H9 (cell line): ENCODE measurements at regions not wholly inside any gene's neighbourhood (a gene's known extent, or its start where the extent isn't known, plus 50 kb on each side); places are given as distances from the start of the nearest gene placed in this dataset.

Experiments used
- DNase-seq: peaks from one replicate; pipeline ENCODE4 v3.0.0-alpha.2; 2017
- H2AFZ ChIP-seq: one replicate; pipeline ENCODE4 v1.6.1; 2013; ENCODE audit warnings: mild to moderate bottlenecking, low read length, control low read depth, moderate library complexity
- H2AK5ac ChIP-seq: 2 replicates; pipeline ENCODE4 v1.6.1; 2013; ENCODE audit warnings: low read length, control low read depth, mixed read lengths; ENCODE audit not compliant: insufficient read length
- H2BK120ac ChIP-seq: one replicate; pipeline ENCODE4 v1.6.1; 2013; ENCODE audit warnings: low read depth, mild to moderate bottlenecking, low read length, control low read depth, inconsistent platforms; ENCODE audit not compliant: poor library complexity, severe bottlenecking
- H2BK12ac ChIP-seq: 2 replicates; pipeline ENCODE4 v1.6.1; 2013; ENCODE audit warnings: low read length, control low read depth, mixed read lengths, low read depth; ENCODE audit not compliant: insufficient read length
- H2BK15ac ChIP-seq: 2 replicates; pipeline ENCODE4 v1.6.1; 2013; ENCODE audit warnings: low read depth, low read length, control low read depth
- H2BK20ac ChIP-seq: one replicate; pipeline ENCODE4 v1.6.1; 2013; ENCODE audit warnings: low read depth, mild to moderate bottlenecking, low read length, control low read depth, inconsistent platforms; ENCODE audit not compliant: poor library complexity, severe bottlenecking
- H2BK5ac ChIP-seq: 2 replicates; pipeline ENCODE4 v1.6.1; 2013; ENCODE audit warnings: low read length, control low read depth, mixed read lengths; ENCODE audit not compliant: insufficient read length
- H3K14ac ChIP-seq: 2 replicates; pipeline ENCODE4 v1.6.1; 2013; ENCODE audit warnings: low read length, control low read depth; ENCODE audit not compliant: insufficient read depth
- H3K18ac ChIP-seq: 2 replicates; pipeline ENCODE4 v1.6.1; 2013; ENCODE audit warnings: low read depth, mild to moderate bottlenecking, mixed read lengths, low read length, control low read depth; ENCODE audit not compliant: insufficient read length
- H3K23ac ChIP-seq: 2 replicates; pipeline ENCODE4 v1.6.1; 2013; ENCODE audit warnings: low read length, control low read depth, mixed read lengths, low read depth; ENCODE audit not compliant: insufficient read length
- H3K23me2 ChIP-seq: 2 replicates; pipeline ENCODE4 v1.6.1; 2013; ENCODE audit warnings: low read depth, mild to moderate bottlenecking, mixed read lengths, low read length, control low read depth; ENCODE audit not compliant: insufficient read length, poor library complexity, severe bottlenecking
- H3K27ac ChIP-seq: 2 replicates; pipeline ENCODE4 v1.5.1; 2013; ENCODE audit warnings: low read length, control low read depth, mixed read lengths, low read depth; ENCODE audit not compliant: insufficient read length
- H3K27me3 ChIP-seq: 2 replicates; pipeline ENCODE4 v1.6.1; 2013; ENCODE audit warnings: low read length, control low read depth, inconsistent platforms; ENCODE audit not compliant: insufficient read depth
- H3K4ac ChIP-seq: 2 replicates; pipeline ENCODE4 v1.6.1; 2013; ENCODE audit warnings: low read depth, mild to moderate bottlenecking, control low read depth, inconsistent platforms, low read length, moderate library complexity
- H3K4me1 ChIP-seq: 2 replicates; pipeline ENCODE4 v1.6.1; 2013; ENCODE audit warnings: low read length, control low read depth, inconsistent platforms; ENCODE audit not compliant: insufficient read depth
- H3K4me2 ChIP-seq: 2 replicates; pipeline ENCODE4 v1.6.1; 2013; ENCODE audit warnings: low read length, control low read depth, mixed read lengths; ENCODE audit not compliant: insufficient read length, insufficient read depth
- H3K56ac ChIP-seq: 2 replicates; pipeline ENCODE4 v1.6.1; 2013; ENCODE audit warnings: low read depth, mild to moderate bottlenecking, mixed read lengths, low read length, control low read depth; ENCODE audit not compliant: insufficient read length
- H3K79me1 ChIP-seq: 2 replicates; pipeline ENCODE4 v1.6.1; 2013; ENCODE audit warnings: low read depth, mild to moderate bottlenecking, moderate library complexity, low read length, control low read depth, inconsistent platforms; ENCODE audit not compliant: insufficient read depth, poor library complexity, severe bottlenecking
- H3K79me2 ChIP-seq: 2 replicates; pipeline ENCODE4 v1.6.1; 2013; ENCODE audit warnings: low read length, control low read depth, inconsistent platforms; ENCODE audit not compliant: insufficient read depth
- H3K9ac ChIP-seq: 2 replicates; pipeline ENCODE4 v1.6.1; 2013; ENCODE audit warnings: low read length, control low read depth, mixed read lengths; ENCODE audit not compliant: insufficient read length; ENCODE audit errors: extremely low read depth
- H3K9me3 ChIP-seq: one replicate; pipeline ENCODE4 v1.6.1; 2013; ENCODE audit warnings: low read depth, low read length, inconsistent platforms; ENCODE audit not compliant: control insufficient read depth
- H3T11ph ChIP-seq: one replicate; pipeline ENCODE4 v1.6.1; 2013; ENCODE audit warnings: mild to moderate bottlenecking, low read length, control low read depth, inconsistent platforms
- H4K20me1 ChIP-seq: one replicate; pipeline ENCODE4 v1.6.1; 2013; ENCODE audit not compliant: control insufficient read depth, insufficient read length, insufficient read depth
- H4K5ac ChIP-seq: 2 replicates; pipeline ENCODE4 v1.6.1; 2013; ENCODE audit warnings: low read depth, mild to moderate bottlenecking, mixed read lengths, low read length, control low read depth; ENCODE audit not compliant: insufficient read length
- H4K8ac ChIP-seq: replicated peaks from 2 replicates; pipeline ENCODE4 v1.6.1; 2013; ENCODE audit warnings: low read length, control low read depth, mixed read lengths, low read depth; ENCODE audit not compliant: insufficient read length
- H4K91ac ChIP-seq: 2 replicates; pipeline ENCODE4 v1.6.1; 2013; ENCODE audit warnings: low read depth, mild to moderate bottlenecking, moderate library complexity, mixed read lengths, low read length, control low read depth; ENCODE audit not compliant: insufficient read length
- H3K27ac Mint-ChIP-seq, 3 experiments: 2 replicates in 2 of 3; 3 replicates in 1 of 3; pipeline ENCODE4 v1.8.0; 2020 to 2021; ENCODE audit warnings: mixed read lengths in 3 of 3, mild to moderate bottlenecking in 1 of 3, moderate library complexity in 1 of 3
- H3K27me3 Mint-ChIP-seq: 2 replicates; pipeline ENCODE4 v1.8.0; 2021; ENCODE audit warnings: low read depth, mild to moderate bottlenecking, moderate library complexity, mixed read lengths
- H3K36me3 Mint-ChIP-seq, 3 experiments: 2 replicates in 2 of 3; 3 replicates in 1 of 3; pipeline ENCODE4 v1.8.0; 2020 to 2021; ENCODE audit warnings: low read depth in 3 of 3, mixed read lengths in 3 of 3; ENCODE audit not compliant: insufficient read depth in 1 of 3
- H3K4me1 Mint-ChIP-seq, 2 experiments: 2 replicates each; pipeline ENCODE4 v1.8.0; 2020; ENCODE audit warnings: mixed read lengths in 2 of 2
- H3K4me3 Mint-ChIP-seq, 2 experiments: 2 replicates in 1 of 2; 3 replicates in 1 of 2; pipeline ENCODE4 v1.8.0; 2020 to 2021; ENCODE audit warnings: mild to moderate bottlenecking in 2 of 2, mixed read lengths in 2 of 2, moderate library complexity in 1 of 2
- H3K9me3 Mint-ChIP-seq, 2 experiments: 2 replicates in 1 of 2; 3 replicates in 1 of 2; pipeline ENCODE4 v1.8.0; 2020; ENCODE audit warnings: mild to moderate bottlenecking in 2 of 2, mixed read lengths in 2 of 2, moderate library complexity in 1 of 2
- CTCF ChIP-seq: fragments of 200-600 bp; sonication (generic); conservative IDR thresholded peaks from 3 replicates; pipeline ENCODE4 v1.8.0; 2021; ENCODE audit warnings: antibody characterized with exemption, mild to moderate bottlenecking
- WGBS: extraction: QIAGEN DNeasy Blood & Tissue Kit; methylation state at CpG from one replicate; pipeline ENCODE4 v1.1.7; 2013; ENCODE audit warnings: missing lambda C conversion rate, low lambda C conversion rate, mixed read lengths; ENCODE audit not compliant: insufficient read length; ENCODE audit errors: extremely low coverage; 5-methylcytosine and 5-hydroxymethylcytosine counted together

DNA sequence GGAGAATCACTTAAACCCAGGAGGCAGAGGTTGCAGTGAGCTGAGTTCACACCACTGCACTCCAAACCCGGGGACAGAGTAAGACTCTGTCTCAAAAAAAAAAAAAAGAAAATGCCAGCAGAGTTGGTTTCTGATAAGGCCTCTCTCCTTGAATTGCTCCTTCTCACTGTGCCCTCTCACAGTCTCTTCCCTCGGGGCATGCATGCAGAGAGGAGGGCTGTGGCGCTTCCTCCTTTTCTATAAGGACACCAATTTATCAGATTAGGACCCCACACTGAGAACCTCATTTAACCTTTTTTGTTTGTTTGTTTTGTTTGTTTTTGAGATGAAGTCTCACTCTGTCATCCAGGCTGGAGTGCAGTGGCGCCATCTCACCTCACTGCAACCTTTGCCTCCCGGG, 110.5 kb downstream of the ZFP36L2 start:
- no peak overlapping the region for H3K18ac ChIP-seq
- no peaks in the 10 kb centered on the region for H3K79me1 ChIP-seq
- peaks cover 10% of the 10 kb centered on the region for H3K9me3 ChIP-seq
- no peak overlapping the region for H2AK5ac ChIP-seq
- H2BK20ac ChIP-seq = no peak overlapping the region
- no CpG with 5 or more reads among the region's 5 CpGs for WGBS
- H3K4ac ChIP-seq = no peak overlapping the region
- no peaks in the 10 kb centered on the region for H3K4me1 ChIP-seq
- no peak overlapping the region for H3T11ph ChIP-seq
- no peak overlapping the region for H2BK120ac ChIP-seq
- no peak overlapping the region for H4K5ac ChIP-seq
- H3K27me3 Mint-ChIP-seq = no peaks in the 10 kb centered on the region; the same call in none of the 2 replicates
- no peak overlapping the region for H3K14ac ChIP-seq
- no peak overlapping the region for H2BK12ac ChIP-seq
- no peak overlapping the region for H2AFZ ChIP-seq
- no peak for TF ChIP-seq CTCF
- no peaks in the 10 kb centered on the region for H3K27me3 ChIP-seq
- no peak overlapping the region for H2BK5ac ChIP-seq
- H3K23ac ChIP-seq = no peak overlapping the region
- peaks cover 10 to 14% of the 10 kb centered on the region in 2 experiments; a peak in 3 of 4 replicates for H3K4me1 Mint-ChIP-seq
- no peaks in the 10 kb centered on the region for H3K79me2 ChIP-seq
- no peak overlapping the region for H3K4me2 ChIP-seq
- H3K27ac ChIP-seq = no peak overlapping the region
- H3K4me3 Mint-ChIP-seq = no peak overlapping the region
- H3K36me3 Mint-ChIP-seq = peaks cover 8 to 15% (median 13%) of the 10 kb centered on the region in 3 experiments
- no peak overlapping the region for H4K91ac ChIP-seq
- no peaks in the 10 kb centered on the region for H3K23me2 ChIP-seq
- H3K56ac ChIP-seq = no peak overlapping the region
- H3K9me3 Mint-ChIP-seq = peaks cover 14 to 16% of the 10 kb centered on the region in 2 experiments
- no peak overlapping the region for H4K8ac ChIP-seq
- H3K27ac Mint-ChIP-seq = no peak overlapping the region
- DNase-seq = no peak
- H3K9ac ChIP-seq = no peak overlapping the region
- H2BK15ac ChIP-seq = no peak overlapping the region
- no peaks in the 10 kb centered on the region for H4K20me1 ChIP-seq
